Activated CD4-positive, alpha-beta memory T cell treated with anti-CD3 and anti-CD28 coated beads, Interleukin-2, amount 10 ng/mL, durations not matched to agents 7 days and 5 days (primary cell): ENCODE measurements at regions not wholly inside any gene's neighbourhood (a gene's known extent, or its start where the extent isn't known, plus 50 kb on each side); places are given as distances from the start of the nearest gene placed in this dataset.
"Not testable (repeated sequence)": the region's sequence is repeated elsewhere in the genome, so short reads cannot be mapped to it uniquely, and the experiment has no call there.

Experiments used
- CTCF ChIA-PET: fragments of 350-600 bp; sonication (Branson Sonifier 250); formaldehyde crosslinking; loops from one replicate; lab custom pipeline; 2021; ENCODE audit warnings: antibody characterized with exemption, inconsistent platforms; lab: Charles Lee
- POLR2A ChIA-PET: fragments of 350-600 bp; sonication (Branson Sonifier 250); formaldehyde crosslinking; loops from one replicate; lab custom pipeline; 2021; ENCODE audit warnings: antibody characterized with exemption; lab: Charles Lee
- DNase-seq: peaks from one replicate; pipeline ENCODE4 v3.0.0-alpha.2; 2020
- H3K27ac Mint-ChIP-seq: one replicate; pipeline ENCODE4 v1.8.0; 2021; ENCODE audit warnings: mild to moderate bottlenecking, mixed read lengths
- H3K27me3 Mint-ChIP-seq: one replicate; pipeline ENCODE4 v1.8.0; 2021; ENCODE audit warnings: mixed read lengths
- H3K36me3 Mint-ChIP-seq: one replicate; pipeline ENCODE4 v1.8.0; 2021; ENCODE audit warnings: low read depth, mixed read lengths
- H3K4me1 Mint-ChIP-seq: one replicate; pipeline ENCODE4 v1.8.0; 2021; ENCODE audit warnings: mixed read lengths
- H3K4me3 Mint-ChIP-seq: one replicate; pipeline ENCODE4 v1.8.0; 2021; ENCODE audit warnings: mild to moderate bottlenecking, mixed read lengths
- H3K9me3 Mint-ChIP-seq: one replicate; pipeline ENCODE4 v1.8.0; 2021; ENCODE audit warnings: mixed read lengths

DNA sequence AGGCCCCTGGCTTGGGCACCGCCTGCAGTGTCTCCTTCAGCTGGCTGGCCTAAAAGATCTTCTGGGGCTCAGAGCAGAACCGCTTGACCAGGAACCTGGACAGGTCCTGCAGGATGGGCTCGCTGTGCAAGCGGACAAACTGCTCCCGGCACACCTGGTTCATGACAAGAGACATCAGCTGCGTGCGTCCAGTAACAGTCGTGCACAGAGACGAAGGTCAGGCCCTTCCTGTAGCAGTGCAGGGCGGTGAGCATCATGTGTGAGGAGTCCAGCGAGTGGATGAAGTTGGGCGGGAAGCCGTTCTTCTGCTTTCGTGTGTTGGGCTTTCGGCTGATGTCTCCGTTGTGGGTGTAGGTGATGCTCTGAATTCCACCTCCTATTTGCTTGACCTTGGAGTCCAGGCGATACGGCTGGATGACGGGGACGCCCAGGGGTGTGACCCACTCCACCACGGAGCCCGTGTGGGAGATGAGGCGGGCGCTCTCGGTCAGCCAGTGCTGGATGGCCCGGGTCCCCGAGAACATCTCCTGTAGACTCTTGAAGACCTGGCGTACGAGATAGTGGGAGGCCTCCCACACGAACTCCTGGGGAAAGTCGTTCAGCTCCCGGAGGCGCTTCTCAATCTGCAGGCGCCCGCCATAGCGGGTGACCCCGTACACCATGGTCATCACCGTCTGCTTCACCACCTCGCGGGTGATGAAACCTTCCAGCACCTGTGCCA lies 72.1 kb upstream of the MED13 start:
- H3K27ac Mint-ChIP-seq, H3K4me3 Mint-ChIP-seq, H3K4me1 Mint-ChIP-seq, POLR2A ChIA-PET, DNase-seq, H3K9me3 Mint-ChIP-seq, H3K36me3 Mint-ChIP-seq, CTCF ChIA-PET: not testable (repeated sequence)
- peaks cover 32% of the 10 kb centered on the region for H3K27me3 Mint-ChIP-seq

DNA sequence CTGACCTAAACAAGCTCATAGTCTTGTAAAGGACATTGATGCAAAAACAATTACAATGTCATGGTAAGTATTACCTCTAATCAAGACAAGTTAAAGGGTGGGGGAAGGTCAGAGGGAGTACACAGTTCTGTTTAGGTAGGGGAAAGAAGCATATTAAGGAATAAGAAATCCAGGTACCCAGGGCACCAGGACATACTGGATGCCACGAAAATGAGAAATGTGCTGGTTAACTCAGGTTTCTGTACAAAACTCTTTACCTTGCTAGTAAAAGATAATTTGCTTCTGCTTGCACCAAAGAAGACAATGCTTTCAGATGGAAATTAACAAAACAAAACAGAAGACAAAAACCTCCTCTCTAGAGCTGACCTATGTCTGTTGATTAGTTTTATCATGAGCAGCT lies 70.7 kb upstream of the MED13 start:
- peaks cover 1% of the 10 kb centered on the region for H3K4me1 Mint-ChIP-seq
- ChIA-PET POLR2A (no interaction called here), CTCF (interaction anchor here (0.6 kb wide), 1 partner anchor 272 kb away, joined by 3 read pairs; the partner anchor contains the start of gene BRIP1)

DNA sequence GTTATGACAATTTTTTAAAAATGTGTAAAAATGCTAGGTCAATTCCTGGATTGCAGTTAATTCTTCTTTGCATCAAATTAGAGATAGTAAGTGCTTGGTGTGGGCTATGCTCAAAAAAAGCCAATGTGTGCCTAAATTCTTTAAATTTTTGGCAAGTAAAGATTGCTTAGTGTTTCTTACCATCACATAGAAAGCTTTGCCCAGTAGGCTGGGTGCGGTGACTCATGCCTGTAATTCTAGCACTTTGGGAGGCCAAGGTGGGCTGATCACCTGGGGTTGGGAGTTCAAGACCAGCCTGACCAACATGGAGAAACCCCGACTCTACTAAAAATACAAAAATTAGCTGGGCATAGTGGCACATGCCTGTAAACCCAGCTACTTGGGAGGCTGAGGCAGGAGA lies 70.0 kb upstream of the MED13 start:
- CTCF ChIA-PET, result interaction anchor here (0.6 kb wide), 1 partner anchor 272 kb away, joined by 3 read pairs; the partner anchor contains the start of gene BRIP1
- H3K9me3 Mint-ChIP-seq, H3K4me3 Mint-ChIP-seq, H3K4me1 Mint-ChIP-seq, H3K27ac Mint-ChIP-seq, H3K36me3 Mint-ChIP-seq, DNase-seq, POLR2A ChIA-PET: not testable (repeated sequence)
- peaks cover 27% of the 10 kb centered on the region for H3K27me3 Mint-ChIP-seq

More for the DNA sequence above, 70.7 kb upstream of the MED13 start:
- no peak for DNase-seq
- Mint-ChIP-seq H3K36me3 (no peaks in the 10 kb centered on the region), H3K27me3 (peaks cover 29% of the 10 kb centered on the region), H3K27ac (no peak overlapping the region), H3K4me3 (no peak overlapping the region), H3K9me3 (no peaks in the 10 kb centered on the region)

DNA sequence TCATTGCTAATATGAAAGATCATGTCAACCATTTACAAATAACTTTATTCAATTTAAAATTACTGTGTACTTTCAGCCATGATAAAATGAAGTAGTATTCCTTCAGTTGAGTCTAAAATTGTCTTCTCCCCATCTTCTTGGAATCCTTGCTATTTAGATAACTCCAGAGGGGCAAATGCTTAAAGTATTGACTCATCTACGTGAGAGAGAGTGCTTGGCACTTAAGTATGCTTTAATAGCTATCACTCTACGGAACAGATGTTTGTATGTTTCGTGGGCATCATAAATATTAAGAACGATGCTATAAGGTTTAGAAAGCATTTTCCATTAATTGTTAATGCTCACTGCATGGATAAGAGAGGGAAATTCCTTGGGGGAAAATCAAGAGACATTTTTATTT lies 69.3 kb upstream of the MED13 start:
- H3K9me3 Mint-ChIP-seq, result no peaks in the 10 kb centered on the region
- no peak overlapping the region for H3K4me3 Mint-ChIP-seq
- H3K27ac Mint-ChIP-seq, result no peak overlapping the region
- no peaks in the 10 kb centered on the region for H3K36me3 Mint-ChIP-seq
- ChIA-PET POLR2A (no interaction called here), CTCF (no interaction called here)
- no peak for DNase-seq
- H3K27me3 Mint-ChIP-seq, result peaks cover 24% of the 10 kb centered on the region
- H3K4me1 Mint-ChIP-seq, result peaks cover 1% of the 10 kb centered on the region

DNA sequence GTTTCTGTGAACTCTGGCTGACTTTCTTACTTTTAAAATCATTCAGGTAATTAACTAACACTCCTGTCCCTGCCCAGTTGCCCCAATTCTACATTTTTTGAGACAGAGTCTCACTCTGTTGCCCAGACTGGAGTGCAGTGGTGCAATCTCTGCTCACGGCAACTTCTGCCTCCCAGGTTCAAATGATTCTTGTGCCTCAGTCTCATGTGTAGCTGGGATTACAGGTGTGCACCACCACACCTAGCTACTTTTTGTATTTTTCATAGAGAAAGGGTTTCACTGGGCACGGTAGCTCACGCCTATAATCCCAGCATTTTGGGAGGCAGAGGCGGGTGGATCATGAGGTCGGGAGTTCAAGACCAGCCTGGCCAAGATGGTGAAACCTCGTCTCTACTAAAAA lies 66.2 kb upstream of the MED13 start:
- H3K9me3 Mint-ChIP-seq, DNase-seq, CTCF ChIA-PET, H3K36me3 Mint-ChIP-seq, H3K27me3 Mint-ChIP-seq, H3K4me3 Mint-ChIP-seq, POLR2A ChIA-PET, H3K27ac Mint-ChIP-seq, H3K4me1 Mint-ChIP-seq: not testable (repeated sequence)

DNA sequence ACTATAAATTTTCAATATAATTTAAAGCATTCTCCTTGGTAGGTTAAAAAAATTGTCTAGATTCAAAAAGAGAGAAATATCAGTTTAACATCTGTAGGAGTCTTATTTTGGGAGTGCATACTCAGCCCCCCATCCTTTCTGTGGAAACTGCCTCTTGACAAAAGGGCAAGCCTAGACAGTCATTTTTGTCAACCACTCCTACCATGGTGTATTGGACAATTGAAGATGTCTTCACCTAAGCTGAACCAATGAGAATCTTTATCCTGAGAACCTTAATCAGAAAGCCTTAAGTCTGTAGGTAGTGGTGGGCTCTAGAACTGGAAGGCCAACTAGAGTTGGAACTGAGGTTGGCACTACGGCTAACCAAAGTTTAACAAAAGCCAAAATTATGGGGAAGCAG lies 65.7 kb upstream of the MED13 start:
- no peak overlapping the region for H3K4me3 Mint-ChIP-seq
- DNase-seq, result no peak
- ChIA-PET POLR2A (no interaction called here), CTCF (no interaction called here)
- H3K27me3 Mint-ChIP-seq, result peaks cover 5% of the 10 kb centered on the region
- H3K4me1 Mint-ChIP-seq, result peaks cover 11% of the 10 kb centered on the region
- H3K36me3 Mint-ChIP-seq, result no peaks in the 10 kb centered on the region
- H3K9me3 Mint-ChIP-seq, result no peaks in the 10 kb centered on the region
- H3K27ac Mint-ChIP-seq, result no peak overlapping the region

DNA sequence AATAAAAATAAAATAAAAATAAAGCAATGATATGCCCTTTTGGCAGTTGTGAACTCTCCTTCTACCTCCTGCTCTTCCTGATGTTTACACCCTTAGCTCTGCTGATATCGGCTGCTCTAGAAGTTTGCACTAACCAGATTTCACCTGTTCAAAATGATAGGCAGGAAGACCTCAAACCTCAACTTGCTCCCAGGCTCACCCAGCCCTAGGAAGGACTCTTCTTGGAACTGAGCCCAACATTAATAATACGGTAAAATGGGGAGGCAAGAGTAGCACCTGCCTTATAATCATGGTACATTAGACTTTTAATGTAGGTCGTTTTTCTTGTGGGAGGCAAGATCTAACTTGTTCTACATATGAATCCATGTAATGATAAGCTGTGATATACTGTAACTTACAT lies 61.2 kb upstream of the MED13 start:
- no peak overlapping the region for H3K4me3 Mint-ChIP-seq
- ChIA-PET POLR2A (no interaction called here), CTCF (interaction anchor here (0.6 kb wide), 1 partner anchor 490 kb away, joined by 4 read pairs; no protein-coding TSS in a partner anchor)
- peaks cover 8% of the 10 kb centered on the region for H3K27me3 Mint-ChIP-seq
- peaks cover 3% of the 10 kb centered on the region for H3K36me3 Mint-ChIP-seq
- H3K9me3 Mint-ChIP-seq, result no peaks in the 10 kb centered on the region
- H3K27ac Mint-ChIP-seq, result no peak overlapping the region
- peaks cover 23% of the 10 kb centered on the region for H3K4me1 Mint-ChIP-seq
- DNase-seq, result no peak

DNA sequence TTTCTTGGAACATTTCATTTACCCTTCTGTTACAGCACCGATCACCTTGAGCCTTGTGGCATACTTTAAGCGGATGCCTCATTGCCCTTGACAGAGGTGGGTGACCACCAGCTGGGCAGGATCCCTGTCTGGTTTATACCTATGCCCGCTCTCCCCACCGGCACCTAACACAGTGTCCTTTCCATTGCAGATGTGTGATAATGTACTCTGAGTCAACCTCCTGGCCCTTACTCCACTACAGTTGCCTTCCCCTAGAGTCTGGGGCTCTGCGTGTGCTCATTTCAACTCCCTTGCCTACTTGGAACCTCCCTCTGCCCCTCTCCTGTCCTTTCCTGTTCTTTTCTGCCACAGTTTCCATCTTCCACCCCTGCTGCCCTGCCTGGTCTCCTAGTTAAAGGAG lies 60.2 kb upstream of the MED13 start:
- H3K27me3 Mint-ChIP-seq, result peaks cover 9% of the 10 kb centered on the region
- H3K4me3 Mint-ChIP-seq, result no peak overlapping the region
- DNase-seq, result no peak
- no peaks in the 10 kb centered on the region for H3K9me3 Mint-ChIP-seq
- CTCF ChIA-PET, result no interaction called here
- no peak overlapping the region for H3K27ac Mint-ChIP-seq
- H3K36me3 Mint-ChIP-seq, result peaks cover 3% of the 10 kb centered on the region
- peaks cover 33% of the 10 kb centered on the region for H3K4me1 Mint-ChIP-seq
- POLR2A ChIA-PET, result no interaction called here

DNA sequence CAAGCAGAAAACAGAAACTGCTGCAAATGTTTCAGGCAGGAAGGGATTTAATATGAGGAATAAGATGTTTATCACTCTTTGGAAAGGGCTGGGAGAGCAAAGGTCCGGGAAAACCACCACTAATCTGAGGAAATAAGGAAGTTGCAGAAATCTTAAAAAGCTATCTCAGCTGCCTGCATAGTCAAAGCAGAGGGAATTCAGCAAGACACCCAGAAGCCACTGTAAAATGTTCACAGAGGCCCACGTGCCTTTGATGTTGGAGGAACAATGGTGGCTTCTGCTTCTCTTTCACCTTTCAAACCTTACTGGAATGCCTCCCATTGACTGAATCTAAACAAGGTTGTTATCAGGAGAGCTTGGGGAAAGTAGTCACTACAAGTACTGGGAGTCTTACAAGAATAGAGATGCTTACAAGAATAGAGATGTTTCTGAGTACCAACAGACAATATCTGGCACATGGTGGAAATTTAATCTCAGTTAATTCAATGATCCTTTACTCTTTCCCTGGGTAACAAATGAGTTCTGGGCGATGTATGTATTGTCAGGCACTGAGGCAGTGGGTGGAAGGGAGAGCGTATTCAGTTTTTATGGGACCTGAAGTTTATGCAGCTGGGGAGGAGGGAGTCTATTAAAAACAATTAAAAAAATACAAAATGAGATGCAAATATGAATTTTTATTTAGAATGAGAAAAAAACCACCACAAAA lies 56.1 kb upstream of the MED13 start:
- ChIA-PET POLR2A (interaction anchor here (0.8 to 1.1 kb wide), 2 partner anchors 12 to 20 kb away, joined by 3 read pairs; no protein-coding TSS in a partner anchor), CTCF (interaction anchor here (0.6 to 3.0 kb wide), 3 partner anchors 8 to 218 kb away, joined by 3 to 10 read pairs (median 4); no protein-coding TSS in a partner anchor)
- Mint-ChIP-seq H3K36me3 (peaks cover 3% of the 10 kb centered on the region), H3K27ac (peak overlapping the region; percentile 56), H3K9me3 (no peaks in the 10 kb centered on the region), H3K27me3 (peaks cover 7% of the 10 kb centered on the region), H3K4me1 (peaks cover 36% of the 10 kb centered on the region), H3K4me3 (no peak overlapping the region)
- no peak for DNase-seq

DNA sequence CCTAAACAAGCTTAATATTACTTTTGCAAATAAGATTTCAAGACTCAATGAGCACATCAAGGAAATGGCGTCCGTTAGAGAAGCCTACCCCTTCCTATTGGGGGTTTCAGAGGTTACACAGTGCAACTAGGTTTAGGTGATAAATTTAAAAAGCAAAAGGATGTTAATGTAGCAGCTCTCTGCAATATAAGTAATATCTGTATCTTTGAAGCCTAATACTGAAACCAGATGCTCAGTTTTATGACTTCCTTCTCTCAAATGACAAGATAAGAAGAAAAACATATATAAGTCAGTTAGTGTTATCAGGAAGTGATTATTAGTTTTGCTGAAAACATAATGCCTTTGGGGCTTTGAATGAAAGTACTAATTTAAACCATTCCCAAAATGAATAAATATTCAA lies 54.3 kb upstream of the MED13 start:
- Mint-ChIP-seq H3K4me1 (peaks cover 27% of the 10 kb centered on the region), H3K4me3 (no peak overlapping the region), H3K9me3 (no peaks in the 10 kb centered on the region), H3K36me3 (peaks cover 3% of the 10 kb centered on the region), H3K27ac (peak overlapping the region; percentile 58), H3K27me3 (peaks cover 6% of the 10 kb centered on the region)
- DNase-seq, result no peak
- ChIA-PET CTCF (interaction anchor here (1.0 kb wide), 1 partner anchor 10 kb away, joined by 5 read pairs; no protein-coding TSS in a partner anchor), POLR2A (interaction anchor here (0.7 to 0.9 kb wide), 2 partner anchors 20 to 256 kb away, joined by 3 read pairs; partner anchors contain the start of gene BRIP1)
